GM12865 (cell line): ENCODE measurements at regions not wholly inside any gene's neighbourhood (a gene's known extent, or its start where the extent isn't known, plus 50 kb on each side); places are given as distances from the start of the nearest gene placed in this dataset.

Source experiments
- DNase-seq: peaks from one replicate; pipeline ENCODE4 v3.0.0; 2010; ENCODE audit warnings: low read depth
- H3K4me3 ChIP-seq: 2 replicates; pipeline ENCODE4 v1.5.1; 2011; ENCODE audit warnings: mild to moderate bottlenecking, low read depth, low read length, control low read depth
- TF ChIP-seq, protein P1 (sequence below): IDR thresholded peaks from 2 replicates; pipeline ENCODE4 v1.5.1; 2011; ENCODE audit warnings: low read length, control low read depth, low read depth, inconsistent platforms; ENCODE audit not compliant: insufficient read depth; ENCODE audit errors: missing control alignments

DNA sequence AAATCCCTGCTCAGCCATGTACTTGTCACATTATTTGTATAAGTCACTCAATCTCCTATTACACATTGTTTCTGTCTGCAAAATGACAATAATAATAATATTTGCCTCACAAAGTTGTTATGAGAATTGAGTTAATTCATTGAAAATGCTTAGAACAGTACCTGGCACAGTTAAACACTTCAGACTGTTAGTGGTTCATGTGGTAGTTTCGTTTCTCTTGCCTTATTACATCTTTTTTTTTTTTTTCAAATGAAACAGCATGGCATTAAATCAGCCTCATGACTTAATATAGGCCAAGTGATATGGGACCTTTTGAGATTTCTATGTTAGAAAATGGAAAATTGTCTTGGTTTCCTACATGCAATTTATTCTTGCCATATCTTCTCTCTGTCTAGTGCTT lies 71.0 kb upstream of the CRY1 start:
- TF ChIP-seq, protein P1, sequence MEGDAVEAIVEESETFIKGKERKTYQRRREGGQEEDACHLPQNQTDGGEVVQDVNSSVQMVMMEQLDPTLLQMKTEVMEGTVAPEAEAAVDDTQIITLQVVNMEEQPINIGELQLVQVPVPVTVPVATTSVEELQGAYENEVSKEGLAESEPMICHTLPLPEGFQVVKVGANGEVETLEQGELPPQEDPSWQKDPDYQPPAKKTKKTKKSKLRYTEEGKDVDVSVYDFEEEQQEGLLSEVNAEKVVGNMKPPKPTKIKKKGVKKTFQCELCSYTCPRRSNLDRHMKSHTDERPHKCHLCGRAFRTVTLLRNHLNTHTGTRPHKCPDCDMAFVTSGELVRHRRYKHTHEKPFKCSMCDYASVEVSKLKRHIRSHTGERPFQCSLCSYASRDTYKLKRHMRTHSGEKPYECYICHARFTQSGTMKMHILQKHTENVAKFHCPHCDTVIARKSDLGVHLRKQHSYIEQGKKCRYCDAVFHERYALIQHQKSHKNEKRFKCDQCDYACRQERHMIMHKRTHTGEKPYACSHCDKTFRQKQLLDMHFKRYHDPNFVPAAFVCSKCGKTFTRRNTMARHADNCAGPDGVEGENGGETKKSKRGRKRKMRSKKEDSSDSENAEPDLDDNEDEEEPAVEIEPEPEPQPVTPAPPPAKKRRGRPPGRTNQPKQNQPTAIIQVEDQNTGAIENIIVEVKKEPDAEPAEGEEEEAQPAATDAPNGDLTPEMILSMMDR = no peak
- no peak for DNase-seq
- no peak overlapping the region for H3K4me3 ChIP-seq

- TF ChIP-seq, protein P1 = no peak
- no peak for DNase-seq
- H3K4me3 ChIP-seq = no peak overlapping the region
Observed at GRCh38 chr12:107165581-107165980, 72.2 kb upstream of the CRY1 start.

- no peak overlapping the region for H3K4me3 ChIP-seq
- no peak for DNase-seq
- TF ChIP-seq, protein P1 = no peak
Observed at GRCh38 chr12:107167756-107168155, 74.4 kb upstream of the CRY1 start.

- TF ChIP-seq, protein P1 = no peak
- DNase-seq = no peak
Observed at GRCh38 chr12:107169200-107169599, 75.9 kb upstream of the CRY1 start.

GRCh38 chr12:107178776-107179175 lies 85.4 kb upstream of the CRY1 start:
- no peak for DNase-seq
- H3K4me3 ChIP-seq = no peak overlapping the region
- TF ChIP-seq, protein P1 = no peak

More at GRCh38 chr12:107169200-107169599, 75.9 kb upstream of the CRY1 start:
- no peak overlapping the region for H3K4me3 ChIP-seq

DNA sequence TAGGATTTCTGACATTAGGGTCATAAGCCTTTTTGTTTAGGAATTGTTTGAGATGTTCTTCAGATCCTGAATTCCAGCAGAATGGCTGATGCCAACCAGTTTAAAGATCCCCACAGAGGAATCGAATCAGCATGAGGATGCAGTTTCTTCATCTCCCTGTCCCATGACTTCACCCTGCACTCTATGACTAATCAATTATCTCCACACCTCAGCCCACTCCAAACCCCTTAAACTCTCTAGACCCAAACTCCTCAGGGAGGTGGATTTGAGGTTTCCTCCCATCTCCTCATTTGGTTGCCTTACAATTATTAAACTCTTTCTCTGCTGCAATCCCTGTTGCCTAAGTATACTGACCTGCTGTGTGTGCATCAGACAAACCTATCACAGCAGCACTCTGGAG lies 86.5 kb upstream of the CRY1 start:
- DNase-seq = no peak
- TF ChIP-seq, protein P1 = no peak
- no peak overlapping the region for H3K4me3 ChIP-seq

- TF ChIP-seq, protein P1 = no peak
- DNase-seq = no peak
- no peak overlapping the region for H3K4me3 ChIP-seq
Observed at GRCh38 chr12:107180272-107180671, 86.9 kb upstream of the CRY1 start.
